Posterior cingulate gyrus (tissue), 11 donors: ENCODE measurements at regions not wholly inside any gene's neighbourhood (a gene's known extent, or its start where the extent isn't known, plus 50 kb on each side); places are given as distances from the start of the nearest gene placed in this dataset.

ENCODE experiments used
- DNase-seq, 10 donors: peaks; one replicate each; pipeline versions ENCODE4 v3.0.0 to v3.0.0-alpha.2; 2020 to 2021; ENCODE audit warnings: mixed read lengths in 3 of 10
- intact Hi-C: fragments of 100-400 bp; cut with DNase I; formaldehyde crosslinking; loops from one replicate; pipeline ENCODE4 v1.15.1; 2023

- intact Hi-C loops: no loop called here
- no peak for DNase-seq
Observed at GRCh38 chr12:88638388-88638787, 58.1 kb upstream of the KITLG start.

- intact Hi-C loops: no loop called here
- no peak for DNase-seq
Observed at GRCh38 chr12:88634008-88634407, 53.7 kb upstream of the KITLG start.

- intact Hi-C loops: no loop called here
Observed at GRCh38 chr12:88633312-88633711, 53.0 kb upstream of the KITLG start.

GRCh38 chr12:88630561-88630960, 50.3 kb upstream of the KITLG start:
- no peak for DNase-seq
- intact Hi-C loops: no loop called here

More at GRCh38 chr12:88633312-88633711, 53.0 kb upstream of the KITLG start:
- DNase-seq: no peak
